ENCODE measurements at regions not wholly inside any gene's neighbourhood (a gene's known extent, or its start where the extent isn't known, plus 50 kb on each side); places are given as distances from the start of the nearest gene placed in this dataset.

DNA sequence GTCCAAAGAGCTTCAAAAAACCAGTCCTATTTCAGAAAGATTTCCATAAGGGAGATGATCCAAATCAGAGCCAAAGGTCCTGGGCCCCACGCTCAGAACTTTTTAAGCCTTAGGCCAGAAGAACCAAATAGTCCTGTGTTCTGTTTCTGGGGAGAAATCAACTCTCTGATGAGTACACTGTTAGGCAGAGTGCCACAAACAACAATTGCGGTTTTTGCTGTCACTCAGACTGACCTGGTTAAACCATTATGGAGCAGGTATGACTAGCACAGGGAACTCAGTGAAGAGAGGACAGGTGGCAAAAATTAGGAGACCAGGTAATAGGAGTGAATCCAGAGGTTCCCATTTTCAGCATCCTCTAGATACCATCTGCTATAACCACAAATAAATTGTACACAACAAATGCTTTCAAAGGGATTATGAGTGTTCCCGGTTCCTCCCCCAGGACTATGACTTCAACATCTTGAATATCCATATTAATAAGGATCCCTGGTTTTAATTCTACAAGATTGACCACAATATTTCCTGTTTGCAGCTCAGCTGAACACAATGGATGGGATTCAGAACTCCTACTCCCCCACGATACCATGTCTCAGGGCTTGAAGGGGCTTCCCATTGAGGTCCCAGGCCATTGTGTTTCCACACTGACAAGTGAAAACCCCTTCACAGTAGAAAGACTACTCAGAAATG is 52.1 kb upstream of the FREM1 start:
- no peak for DNase-seq (ENCODE audit: low read depth in 4 of 4, low spot score in 1 of 4)

- no peak for DNase-seq (ENCODE audit: low read depth in 4 of 4, low spot score in 1 of 4)
Measured at GRCh38 chr9:14961372-14962068, 51.3 kb upstream of the FREM1 start.

DNA sequence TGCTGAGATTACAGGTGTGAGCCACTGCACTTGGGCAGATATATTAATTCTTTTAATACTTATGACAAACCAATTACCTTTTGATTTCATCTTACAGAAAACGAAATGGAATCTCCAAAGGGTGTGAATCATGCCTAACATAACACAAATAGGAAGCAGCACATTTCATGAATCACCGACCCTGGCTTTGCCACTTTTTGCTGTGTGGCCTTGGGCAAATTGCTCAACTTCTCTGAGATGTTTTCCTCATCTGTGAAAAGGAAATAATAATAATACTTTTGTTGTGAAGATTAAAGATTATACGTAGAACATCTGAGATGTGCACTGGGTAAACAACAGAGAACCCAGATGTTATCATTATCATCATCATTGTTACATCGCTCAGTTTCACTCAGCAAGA is 50.7 kb upstream of the FREM1 start:
- no peak for DNase-seq (ENCODE audit: low read depth in 4 of 4, low spot score in 1 of 4)

Measured in stimulated activated CD4-positive, alpha-beta T cell treated with anti-CD3 and anti-CD28 coated beads, Interleukin-1b, Interleukin-23, amount 100 ng/mL, for 24 hours (primary cell).